GM23338 (cell line): ENCODE measurements at regions not wholly inside any gene's neighbourhood (a gene's known extent, or its start where the extent isn't known, plus 50 kb on each side); places are given as distances from the start of the nearest gene placed in this dataset.

Source experiments
- CTCF ChIP-seq, 2 experiments: fragments of 200-600 bp in 1 of 2; sonication (generic) in 1 of 2; conservative IDR thresholded peaks; 2 replicates each; pipeline versions ENCODE4 v1.5.1 to v1.6.1; 2016 to 2017; ENCODE audit warnings: antibody characterized with exemption in 2 of 2, low read depth in 2 of 2, mild to moderate bottlenecking in 2 of 2, moderate library complexity in 1 of 2
- EZH2 ChIP-seq: fragments of 200-600 bp; sonication (generic); IDR thresholded peaks from one replicate; pipeline ENCODE4 v1.8.0; 2017; ENCODE audit warnings: antibody characterized with exemption, mild to moderate bottlenecking, low read depth; ENCODE audit not compliant: unreplicated experiment
- JUNB ChIP-seq: IDR thresholded peaks from one replicate; pipeline ENCODE4 v1.6.1; 2016; ENCODE audit warnings: antibody characterized with exemption; ENCODE audit not compliant: unreplicated experiment
- POLR2AphosphoS5 ChIP-seq: IDR thresholded peaks from 2 replicates; pipeline ENCODE4 v1.6.1; 2016; ENCODE audit warnings: antibody characterized with exemption, low read depth
- ZNF331 ChIP-seq: fragments of 250-450 bp; sonication (Bioruptor Pico); IDR thresholded peaks from 2 replicates; pipeline ENCODE4 v1.5.0; 2020; ENCODE audit warnings: low read depth, mild to moderate bottlenecking, moderate library complexity

GRCh38 chr5:173472164-173472563 lies 143.9 kb upstream of the STC2 start:
- TF ChIP-seq POLR2AphosphoS5 (no peak), CTCF (conservative IDR thresholded peaks at IDR 0.05; ENCODE audit: low read depth in 2 of 2) (no peak), EZH2 (no peak), JUNB (no peak), ZNF331 (CRISPR knock-in tag) (no peak)
